Left ventricle myocardium superior (tissue), 1 donor: ENCODE measurements at regions not wholly inside any gene's neighbourhood (a gene's known extent, or its start where the extent isn't known, plus 50 kb on each side); places are given as distances from the start of the nearest gene placed in this dataset.
"Not testable (repeated sequence)": the region's sequence is repeated elsewhere in the genome, so short reads cannot be mapped to it uniquely, and the experiment has no call there.

ENCODE experiments used
- ATAC-seq: fragments of 200-7000 bp; cut with Tn5 transposase; one replicate; pipeline ENCODE4 v1.9.1; 2020; ENCODE audit warnings: mild to moderate bottlenecking, moderate library complexity
- DNase-seq: peaks from one replicate; pipeline ENCODE4 v3.0.0-alpha.2; 2020
- intact Hi-C: fragments of 100-400 bp; cut with micrococcal nuclease; formaldehyde crosslinking; loops from one replicate; pipeline ENCODE4 v1.11.0; 2022
- donor health status: DM: no; HTN: yes; CAD: no; lungs with severe emphysema.

DNA sequence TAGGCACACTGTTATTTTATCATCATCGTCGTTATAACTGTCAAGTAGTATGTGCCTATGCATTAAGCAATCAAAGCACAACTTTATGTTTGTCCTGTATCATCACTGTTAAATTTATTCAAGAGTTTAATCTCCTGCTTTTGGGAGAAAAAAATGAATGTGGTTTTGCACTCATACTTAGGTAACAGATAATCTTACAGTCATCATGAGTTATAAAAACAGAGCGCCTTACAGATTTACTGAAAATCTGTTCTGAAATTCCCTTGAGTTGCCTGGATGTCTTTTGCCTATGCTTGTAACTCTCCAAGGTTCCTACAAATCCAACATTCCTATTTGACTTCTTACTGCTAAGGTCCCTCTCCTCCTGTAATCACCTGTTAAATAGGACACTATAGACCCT, 307.3 kb downstream of the ZIC4 start:
- intact Hi-C loops: no loop called here
- DNase-seq: no peak
- ATAC-seq: no peak

DNA sequence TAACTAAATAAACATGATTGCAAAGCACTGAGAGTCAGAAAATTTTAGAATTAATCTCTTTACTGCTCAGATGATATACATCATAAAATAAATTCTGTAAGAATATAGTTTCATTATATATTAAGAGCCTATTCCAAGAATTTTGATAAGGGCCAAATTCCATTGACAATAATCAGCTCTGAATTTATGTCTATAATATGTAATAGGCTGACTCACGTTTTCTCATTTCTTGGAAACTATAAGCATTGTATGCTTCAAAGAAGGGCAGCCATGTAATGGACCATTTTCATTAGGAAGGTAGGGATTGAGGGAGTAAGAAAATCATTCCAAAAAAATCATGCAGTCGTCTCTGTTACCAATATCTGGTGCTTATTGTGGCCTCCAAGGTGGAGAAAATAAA, 315.9 kb downstream of the ZIC4 start:
- no peak for ATAC-seq
- DNase-seq: no peak
- intact Hi-C loops: no loop called here

DNA sequence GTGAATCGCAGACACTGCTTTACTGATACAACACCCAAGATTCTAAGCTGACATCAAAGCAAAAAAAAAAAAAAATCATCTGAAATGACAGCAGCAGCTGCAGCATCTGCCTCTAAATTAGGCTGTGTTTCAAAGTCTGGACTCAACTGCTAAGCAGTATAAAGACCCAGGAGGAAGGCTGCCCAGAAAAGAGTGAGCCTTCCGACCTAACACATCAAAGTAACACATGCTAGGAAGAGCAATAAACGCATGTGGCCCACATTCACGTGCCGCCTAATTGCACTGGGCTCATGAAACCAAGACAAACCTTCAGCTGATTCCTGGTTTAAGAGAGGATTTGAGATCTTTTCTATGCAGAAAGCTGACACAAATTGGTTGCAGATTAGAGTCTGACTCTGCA, 317.1 kb downstream of the ZIC4 start:
- intact Hi-C loops: no loop called here
- no peak for DNase-seq
- no peak for ATAC-seq

DNA sequence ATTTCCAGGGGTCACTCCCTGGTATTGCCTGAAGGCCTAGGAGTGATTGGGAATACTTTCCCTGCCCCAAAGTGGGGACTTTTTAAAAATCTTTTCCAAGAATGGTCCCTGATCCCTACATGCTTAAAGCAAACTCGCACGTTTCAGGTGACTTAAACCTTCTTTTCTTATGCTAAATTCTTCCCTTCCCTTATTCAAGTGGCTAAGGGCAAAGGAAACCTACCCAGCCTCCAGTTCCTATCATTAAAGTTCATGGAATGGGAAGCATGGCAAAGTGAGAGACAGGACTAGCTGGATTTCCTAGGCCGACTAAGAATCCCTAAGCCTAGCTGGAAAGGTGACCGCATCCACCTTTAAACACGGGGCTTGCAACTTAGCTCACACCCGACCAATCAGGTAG, 346.8 kb downstream of the ZIC4 start:
- DNase-seq, ATAC-seq, intact Hi-C loops: not testable (repeated sequence)

DNA sequence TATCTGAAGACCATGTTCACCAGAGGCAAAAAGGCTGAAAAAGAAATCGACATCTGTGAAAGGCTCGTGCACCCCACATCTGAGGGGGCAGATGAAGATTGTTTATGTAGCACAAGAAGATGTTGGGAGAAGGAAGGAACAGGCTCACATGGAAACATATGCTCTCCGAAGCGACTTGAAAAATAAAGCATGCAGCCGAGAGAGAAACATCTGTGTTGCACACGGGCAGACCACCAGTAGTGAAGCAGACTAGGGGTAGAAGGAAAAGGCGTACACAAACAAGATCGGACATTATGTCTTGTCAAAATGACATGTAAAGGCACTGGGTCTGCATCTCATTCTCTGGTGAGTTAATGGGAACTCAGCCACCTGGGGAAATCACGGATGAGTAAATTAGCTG, 356.5 kb downstream of the ZIC4 start:
- DNase-seq (no peak), ATAC-seq (no peak)
- intact Hi-C loops: no loop called here

DNA sequence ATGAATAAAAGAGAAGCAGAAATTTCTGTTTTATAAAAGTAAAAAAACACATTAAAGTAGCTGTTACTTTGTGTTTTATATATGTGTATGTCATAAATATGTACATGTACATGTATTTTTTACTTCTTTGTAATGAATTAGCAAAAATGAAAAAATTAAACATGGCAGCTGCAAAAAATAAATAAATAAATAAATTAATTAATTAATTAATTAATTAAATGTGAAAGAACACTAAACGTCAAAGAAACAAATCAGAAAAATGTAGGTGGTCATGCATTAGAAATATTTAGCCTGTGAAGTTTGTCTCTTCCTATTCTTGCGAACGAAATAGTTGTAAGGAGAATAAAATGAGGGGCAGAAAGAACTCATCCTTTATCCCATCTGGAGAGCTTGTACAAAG, 357.0 kb downstream of the ZIC4 start:
- no peak for DNase-seq
- no peak for ATAC-seq
- intact Hi-C loops: no loop called here

DNA sequence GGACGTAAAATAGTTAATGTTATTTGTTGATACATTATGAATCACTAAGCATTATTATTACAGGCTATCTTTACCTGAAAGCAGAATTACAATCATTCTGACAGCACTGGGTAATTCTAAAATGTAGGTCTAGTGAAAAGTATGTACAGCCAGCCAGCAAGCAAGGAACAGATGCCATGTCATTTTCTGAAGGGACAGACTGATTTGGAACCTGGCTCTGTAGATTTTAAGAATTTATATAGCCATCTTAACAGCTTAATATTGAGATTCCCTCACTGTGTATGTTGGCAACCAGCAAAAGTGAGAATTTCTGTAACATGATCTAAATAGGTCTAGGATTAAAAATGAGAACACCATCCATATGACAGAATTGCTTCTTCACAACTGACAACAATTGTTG, 359.4 kb downstream of the ZIC4 start:
- ATAC-seq (no peak), DNase-seq (no peak)
- intact Hi-C loops: no loop called here

DNA sequence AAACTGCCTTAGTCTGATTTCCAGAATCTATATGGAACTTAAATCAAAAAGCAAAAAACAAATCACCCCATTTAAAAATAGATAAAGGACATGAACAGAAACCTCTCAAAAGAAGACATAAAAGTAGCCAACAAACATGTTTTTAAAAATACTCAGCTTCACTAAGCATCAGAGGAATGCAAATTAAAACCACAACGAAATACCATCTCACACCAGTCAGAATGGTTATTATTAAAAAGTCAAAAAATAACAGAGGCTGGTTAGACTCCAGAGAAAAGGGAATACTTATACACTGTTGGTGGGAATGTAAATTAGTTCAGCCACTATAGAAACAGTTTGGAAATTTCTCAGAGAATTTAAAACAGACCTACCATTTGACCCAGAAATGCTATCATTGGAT, 367.9 kb downstream of the ZIC4 start:
- DNase-seq (no peak), ATAC-seq (no peak)
- intact Hi-C loops: no loop called here

DNA sequence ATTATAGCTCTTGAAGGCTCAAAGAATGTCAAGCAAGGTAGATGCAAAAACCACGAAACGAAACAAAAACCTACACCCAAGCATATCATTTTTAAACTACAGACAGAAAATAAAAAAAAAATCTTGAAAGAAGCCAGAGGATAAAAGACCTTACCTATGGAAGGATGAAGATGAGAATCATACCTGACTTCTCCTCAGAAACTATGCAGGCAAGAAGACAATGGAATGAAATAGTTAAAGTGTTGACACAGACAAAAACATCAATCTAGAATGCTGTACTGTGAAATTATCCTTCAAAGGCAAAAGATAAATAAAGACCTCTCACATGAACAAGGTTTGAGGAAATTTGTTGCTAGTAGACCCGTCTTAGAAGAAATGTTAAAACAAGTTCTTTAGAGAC, 372.0 kb downstream of the ZIC4 start:
- ATAC-seq: no peak
- intact Hi-C loops: no loop called here
- DNase-seq: no peak

DNA sequence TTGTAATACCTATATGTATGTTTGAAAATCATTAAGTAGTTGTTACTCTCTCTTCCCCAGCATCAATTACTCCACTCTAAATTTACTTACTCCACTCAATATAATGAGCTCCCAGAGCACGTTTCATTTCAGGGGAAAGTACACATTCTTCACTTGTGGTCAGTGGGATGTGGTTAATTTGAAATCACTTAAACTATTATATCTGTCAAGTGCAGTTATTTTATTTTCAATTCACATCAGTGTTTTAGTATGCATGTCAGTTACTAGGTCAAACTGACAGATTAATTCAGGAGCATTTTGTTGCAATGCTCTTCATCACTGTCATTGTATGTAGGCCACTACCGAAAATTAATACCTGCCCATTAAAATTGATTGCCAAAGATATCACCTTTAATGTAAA, 376.1 kb downstream of the ZIC4 start:
- no peak for DNase-seq
- intact Hi-C loops: no loop called here
- no peak for ATAC-seq

DNA sequence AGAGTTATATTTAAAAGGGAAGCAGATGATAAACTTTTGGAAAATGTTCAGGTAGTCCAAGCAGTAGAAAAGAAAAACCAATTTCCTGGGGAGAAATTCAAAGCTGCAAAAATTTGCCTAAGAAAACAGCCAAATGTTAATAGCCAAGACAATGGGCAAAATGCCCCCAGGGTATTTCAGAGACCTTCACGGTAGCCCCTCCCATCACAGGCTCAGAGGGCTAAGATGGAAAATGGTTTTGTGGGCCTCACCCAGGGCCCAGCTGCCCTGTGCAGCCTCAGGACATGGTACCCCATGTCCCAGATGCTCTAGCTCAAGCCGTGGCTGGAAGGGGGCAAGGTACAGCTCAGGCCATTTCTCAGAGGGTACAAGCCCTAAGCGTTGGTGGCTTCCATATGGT, 391.0 kb downstream of the ZIC4 start:
- intact Hi-C loops: no loop called here

DNA sequence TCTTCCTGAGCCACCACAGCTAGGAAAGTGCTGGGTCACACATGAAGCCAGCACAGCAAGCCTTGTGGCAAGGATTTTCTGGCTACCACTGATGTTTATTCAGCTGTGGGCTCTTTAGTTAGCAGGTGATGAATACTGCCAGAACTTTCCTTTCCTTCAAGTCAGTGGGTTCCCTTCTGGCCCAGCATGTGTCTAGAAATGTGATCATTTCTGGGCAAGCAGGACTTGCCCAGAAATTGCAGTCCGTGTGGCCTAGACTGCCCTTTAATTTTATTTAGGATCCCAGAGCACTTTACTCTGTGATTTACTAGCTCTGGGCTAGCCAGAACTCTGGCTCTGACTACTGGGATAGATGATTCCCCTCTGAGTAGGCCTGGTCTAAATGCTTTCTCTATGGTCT, 397.5 kb downstream of the ZIC4 start:
- intact Hi-C loops: no loop called here
- DNase-seq: no peak
- no peak for ATAC-seq

More for the DNA sequence above, 391.0 kb downstream of the ZIC4 start:
- DNase-seq (no peak), ATAC-seq (no peak)

DNA sequence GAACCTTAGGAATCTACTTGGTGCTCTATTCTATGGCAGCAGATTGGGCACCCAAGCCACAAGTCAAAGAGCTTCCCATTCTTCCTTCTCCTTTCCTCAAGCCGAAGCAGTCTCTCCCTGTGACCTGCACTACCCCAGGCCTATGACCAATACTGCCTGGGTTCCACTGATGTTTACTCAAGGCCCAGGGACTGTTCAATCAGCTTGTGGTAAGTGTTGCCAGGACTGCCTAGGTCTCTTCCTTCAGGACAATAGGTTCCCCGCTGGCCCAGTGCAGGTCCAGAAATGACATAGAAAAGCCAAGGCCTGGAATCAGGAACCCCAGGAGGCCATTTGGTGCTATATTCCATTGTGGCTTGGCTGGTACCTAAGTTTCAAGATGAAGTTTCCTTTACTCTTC, 397.9 kb downstream of the ZIC4 start:
- ATAC-seq (no peak), DNase-seq (no peak)
- intact Hi-C loops: no loop called here

DNA sequence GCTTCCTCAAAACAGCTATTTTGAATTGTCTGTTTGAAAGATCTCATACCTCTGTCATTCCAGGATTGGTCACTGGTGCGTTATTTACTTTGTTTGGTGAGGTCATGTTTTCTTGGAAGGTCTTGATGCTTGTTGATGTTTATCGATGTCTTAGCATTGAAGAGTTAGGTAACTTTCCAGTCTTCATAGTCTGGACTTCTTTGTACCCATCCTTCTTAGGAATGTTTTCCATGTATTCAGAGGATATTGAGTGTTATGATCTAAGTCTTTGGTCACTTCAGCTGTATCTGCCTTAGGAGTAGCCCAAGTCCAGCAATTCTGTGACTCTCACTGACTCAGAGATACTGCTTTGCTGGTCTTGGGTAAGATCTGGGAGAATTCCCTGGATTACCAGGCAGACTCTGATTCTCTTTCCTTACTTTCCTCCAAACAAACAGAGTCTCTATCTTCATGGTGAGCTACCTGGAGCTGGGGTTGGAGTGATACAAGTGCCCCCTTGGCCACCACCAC, 398.6 kb downstream of the ZIC4 start:
- no peak for ATAC-seq
- intact Hi-C loops: no loop called here
- no peak for DNase-seq

DNA sequence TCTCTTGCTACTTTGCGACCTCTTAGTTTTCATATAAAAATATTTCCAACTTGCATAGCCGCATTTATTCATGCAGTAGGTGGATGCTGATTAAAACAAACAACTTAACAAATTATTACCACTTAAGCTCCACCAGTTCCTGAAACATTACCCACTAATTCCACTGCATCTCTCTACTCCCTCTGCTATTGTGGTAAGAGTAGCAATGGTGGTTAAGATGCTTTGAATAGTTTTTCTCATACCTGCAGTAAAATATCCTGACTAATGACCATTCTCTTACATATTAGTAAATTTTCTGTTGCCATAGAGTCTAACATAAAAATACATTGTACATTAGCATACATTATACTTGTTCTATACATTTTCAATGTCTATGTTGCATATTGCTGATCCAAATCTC, 397.6 kb upstream of the PLSCR5 start:
- DNase-seq (no peak), ATAC-seq (no peak)
- intact Hi-C loops: no loop called here

DNA sequence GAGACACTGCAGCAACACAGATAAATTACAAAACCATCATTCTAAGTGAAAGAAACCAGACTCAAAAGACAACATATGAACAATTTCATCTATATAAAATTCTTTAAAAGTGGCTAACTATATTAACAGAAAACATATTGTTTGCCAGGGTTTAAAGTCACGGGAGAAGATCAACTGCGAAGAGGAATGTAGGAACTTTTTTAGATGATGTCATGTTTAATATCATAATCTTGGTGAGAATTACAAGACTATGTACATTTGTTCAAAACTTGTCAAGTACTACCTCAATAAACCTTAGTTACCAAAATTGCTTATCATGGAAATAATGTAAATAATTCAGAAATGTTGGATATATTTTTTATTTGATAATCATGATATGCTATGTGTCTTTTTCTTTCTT, 395.1 kb upstream of the PLSCR5 start:
- ATAC-seq (no peak), DNase-seq (no peak)
- intact Hi-C loops: no loop called here

DNA sequence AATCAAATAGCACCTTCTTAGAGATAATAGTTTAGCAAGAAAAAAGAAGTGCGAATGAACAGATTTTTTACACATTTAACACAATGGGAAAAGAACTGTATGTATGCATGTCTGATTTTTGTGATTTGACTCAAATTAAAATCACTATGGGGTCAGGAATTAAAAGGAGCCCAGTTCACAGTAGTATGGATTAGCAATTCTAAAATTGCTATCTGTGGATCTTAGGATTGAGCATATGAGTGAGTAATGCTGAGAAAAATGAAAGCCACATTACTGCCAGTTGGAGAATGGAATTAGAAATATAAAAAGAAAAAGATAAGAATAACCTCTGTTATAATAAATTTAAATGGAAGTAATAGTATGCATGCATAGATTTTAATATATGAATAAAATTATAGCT, 386.8 kb upstream of the PLSCR5 start:
- no peak for ATAC-seq
- intact Hi-C loops: no loop called here
- no peak for DNase-seq

DNA sequence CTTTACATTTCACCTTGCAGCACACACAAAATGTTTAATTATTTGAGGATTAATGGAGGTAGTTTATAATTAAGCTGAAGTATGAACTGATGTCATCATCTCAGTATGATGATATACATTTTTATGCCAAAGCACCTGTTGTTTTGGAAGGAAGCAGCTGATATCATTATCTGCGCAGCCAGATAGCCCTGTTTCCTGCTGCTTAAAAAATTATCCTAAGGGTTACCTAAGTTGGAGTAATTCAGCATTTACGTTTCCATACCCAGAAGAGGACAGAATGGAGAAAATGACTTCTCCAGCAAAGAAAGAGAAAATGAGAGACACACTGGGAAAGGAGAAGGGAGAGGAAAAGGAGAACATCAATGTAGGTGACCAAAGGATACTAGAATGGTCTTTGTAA, 370.3 kb upstream of the PLSCR5 start:
- intact Hi-C loops: no loop called here
- DNase-seq (no peak), ATAC-seq (no peak)

DNA sequence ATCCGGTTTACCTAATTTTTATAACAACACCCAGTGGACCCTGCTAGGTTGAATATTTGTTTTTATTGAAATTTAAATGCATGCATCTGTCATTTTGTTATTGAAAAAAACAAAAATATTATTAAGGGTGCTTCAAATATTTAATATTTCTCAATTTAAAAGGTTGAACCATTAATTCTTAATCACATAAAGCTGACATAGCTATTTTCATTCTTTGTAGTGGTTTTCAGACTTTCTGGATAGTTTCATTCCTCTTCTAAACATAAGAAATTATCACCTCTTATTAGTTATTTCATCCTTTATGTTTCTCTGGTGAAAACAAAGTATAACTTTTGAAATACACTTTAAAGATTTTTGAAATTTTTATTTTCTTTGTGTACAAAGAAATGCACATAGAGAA, 369.9 kb upstream of the PLSCR5 start:
- ATAC-seq (no peak), DNase-seq (no peak)
- intact Hi-C loops: no loop called here

DNA sequence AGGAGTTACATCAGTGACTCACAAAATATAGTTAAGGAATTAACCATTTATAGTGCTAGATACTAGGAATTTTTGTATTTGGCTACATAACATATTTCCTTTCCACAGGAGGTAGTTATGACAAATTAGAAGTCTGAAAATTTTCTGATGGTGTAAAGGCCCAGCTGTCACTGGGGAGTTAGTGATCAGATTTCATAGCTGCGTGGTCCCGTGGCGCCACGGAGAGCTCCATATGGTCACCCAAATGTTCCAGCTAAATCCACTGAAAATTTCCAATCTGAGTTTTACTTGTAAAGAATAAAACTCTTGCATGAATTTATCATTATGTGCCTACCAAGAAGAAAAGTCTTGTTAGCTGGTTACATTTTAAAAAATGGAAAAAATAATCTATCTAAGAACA, 368.9 kb upstream of the PLSCR5 start:
- intact Hi-C loops: no loop called here
- ATAC-seq (no peak), DNase-seq (no peak)

DNA sequence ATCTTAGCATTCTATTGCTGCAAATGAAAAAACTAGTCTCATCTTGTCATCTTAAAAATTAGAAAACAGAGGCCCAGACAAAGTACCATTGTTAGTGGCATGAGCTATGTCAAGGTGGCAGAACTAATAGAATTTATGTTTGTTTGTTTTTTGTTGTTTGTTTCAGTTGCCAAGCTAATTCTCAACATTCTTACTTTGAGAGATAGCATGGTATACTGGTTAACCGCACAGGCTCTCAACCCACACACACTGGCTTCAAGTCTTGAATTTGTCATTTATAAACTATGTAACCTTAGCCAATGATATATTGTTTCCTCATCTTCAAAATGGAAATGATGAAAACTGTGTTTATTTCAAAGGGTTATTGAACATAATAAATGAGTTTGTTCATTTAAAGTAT, 367.6 kb upstream of the PLSCR5 start:
- ATAC-seq (no peak), DNase-seq (no peak)
- intact Hi-C loops: no loop called here

DNA sequence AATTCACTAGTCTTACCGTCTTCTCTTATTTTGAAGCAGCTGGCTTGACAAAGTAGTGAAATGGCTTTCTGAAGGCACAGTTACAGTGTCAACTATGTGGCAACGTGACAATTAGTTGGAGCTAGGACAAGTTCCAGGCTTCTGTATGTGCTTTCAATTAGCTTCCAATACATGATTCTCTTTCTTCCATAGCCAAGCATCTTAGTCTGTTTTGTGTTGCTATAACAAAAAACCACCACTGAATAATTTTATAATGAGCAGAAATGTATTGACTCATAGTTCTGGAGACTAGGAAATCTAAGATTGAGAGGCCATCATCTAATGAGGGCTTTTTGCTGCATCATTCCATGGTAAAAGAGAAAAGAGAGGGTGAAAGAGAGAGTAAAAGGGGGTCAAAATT, 365.1 kb upstream of the PLSCR5 start:
- no peak for ATAC-seq
- intact Hi-C loops: no loop called here
- DNase-seq: no peak
